ENCODE measurements at regions not wholly inside any gene's neighbourhood (a gene's known extent, or its start where the extent isn't known, plus 50 kb on each side); places are given as distances from the start of the nearest gene placed in this dataset.

DNA sequence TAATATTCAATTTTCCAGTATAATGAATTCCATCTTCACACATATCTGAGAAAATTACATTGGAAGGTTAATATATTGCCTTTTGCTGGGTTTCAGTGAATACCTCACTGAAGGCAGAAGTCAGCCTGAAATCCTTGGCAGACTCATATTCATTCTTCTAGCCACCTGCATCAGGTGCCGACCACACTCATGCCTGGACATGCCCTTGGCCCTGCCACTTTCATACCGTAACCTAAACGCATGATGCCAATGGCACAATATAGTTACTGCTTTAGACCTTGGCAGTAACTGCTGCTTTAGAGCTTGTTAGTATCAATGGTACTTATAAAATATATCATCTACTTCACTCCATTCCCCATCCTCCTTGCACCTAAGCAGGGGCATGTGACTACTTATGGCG is 817.6 kb upstream of the CDH8 start:
- no peak for TF ChIP-seq CTCF (IDR thresholded peaks at IDR 0.05; ENCODE audit: insufficient read depth, low read length, severe bottlenecking)
- H3K36me3 ChIP-seq (ENCODE audit: control insufficient read depth, insufficient read depth, low read length) = no peaks in the 10 kb centered on the region
- FAIRE-seq (no peak), DNase-seq (ENCODE audit: low read depth) (peak; percentile 46)
- H3K4me3 ChIP-seq (ENCODE audit: low read depth, low read length) = no peak overlapping the region
- H3K27me3 ChIP-seq (ENCODE audit: control insufficient read depth, insufficient read depth, low read length) = no peaks in the 10 kb centered on the region

GRCh38 chr16:62846399-62847057 is 810.3 kb upstream of the CDH8 start:
- FAIRE-seq (no peak), DNase-seq (ENCODE audit: low read depth) (no peak)
- TF ChIP-seq CTCF (IDR thresholded peaks at IDR 0.05; ENCODE audit: insufficient read depth, low read length, severe bottlenecking) = no peak
- Histone ChIP-seq H3K27me3 (ENCODE audit: control insufficient read depth, insufficient read depth, low read length) (no peaks in the 10 kb centered on the region), H3K36me3 (ENCODE audit: control insufficient read depth, insufficient read depth, low read length) (no peaks in the 10 kb centered on the region), H3K4me3 (ENCODE audit: low read depth, low read length) (no peak overlapping the region)

DNA sequence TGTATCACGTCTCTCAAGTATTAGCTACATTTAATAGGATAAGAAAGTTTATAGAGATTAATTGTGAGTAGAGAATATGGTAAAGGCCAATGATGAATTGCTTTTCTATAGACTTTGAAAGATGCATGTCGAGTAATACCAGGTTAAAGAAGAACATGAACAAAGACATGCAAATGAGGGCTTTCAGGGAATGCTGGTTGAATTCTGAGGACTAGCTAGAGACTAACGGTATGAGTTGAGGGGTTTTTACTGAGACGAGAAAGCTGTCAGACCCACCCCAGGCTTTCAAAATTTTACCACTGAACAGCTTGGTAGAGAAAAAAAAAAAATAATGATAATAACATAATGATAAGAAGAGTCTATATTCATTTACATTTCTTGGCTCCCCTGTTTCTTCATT is 796.0 kb upstream of the CDH8 start:
- TF ChIP-seq CTCF (IDR thresholded peaks at IDR 0.05; ENCODE audit: insufficient read depth, low read length, severe bottlenecking) = no peak
- Histone ChIP-seq H3K36me3 (ENCODE audit: control insufficient read depth, insufficient read depth, low read length) (no peaks in the 10 kb centered on the region), H3K27me3 (ENCODE audit: control insufficient read depth, insufficient read depth, low read length) (no peaks in the 10 kb centered on the region), H3K4me3 (ENCODE audit: low read depth, low read length) (no peak overlapping the region)
- FAIRE-seq = no peak
- DNase-seq (ENCODE audit: low read depth) = no peak

GRCh38 chr16:62831235-62831850 is 795.1 kb upstream of the CDH8 start:
- H3K36me3 ChIP-seq (ENCODE audit: control insufficient read depth, insufficient read depth, low read length) = no peaks in the 10 kb centered on the region
- no peak for TF ChIP-seq CTCF (IDR thresholded peaks at IDR 0.05; ENCODE audit: insufficient read depth, low read length, severe bottlenecking)
- H3K4me3 ChIP-seq (ENCODE audit: low read depth, low read length) = no peak overlapping the region
- DNase-seq (ENCODE audit: low read depth) (no peak), FAIRE-seq (no peak)
- H3K27me3 ChIP-seq (ENCODE audit: control insufficient read depth, insufficient read depth, low read length) = no peaks in the 10 kb centered on the region

DNA sequence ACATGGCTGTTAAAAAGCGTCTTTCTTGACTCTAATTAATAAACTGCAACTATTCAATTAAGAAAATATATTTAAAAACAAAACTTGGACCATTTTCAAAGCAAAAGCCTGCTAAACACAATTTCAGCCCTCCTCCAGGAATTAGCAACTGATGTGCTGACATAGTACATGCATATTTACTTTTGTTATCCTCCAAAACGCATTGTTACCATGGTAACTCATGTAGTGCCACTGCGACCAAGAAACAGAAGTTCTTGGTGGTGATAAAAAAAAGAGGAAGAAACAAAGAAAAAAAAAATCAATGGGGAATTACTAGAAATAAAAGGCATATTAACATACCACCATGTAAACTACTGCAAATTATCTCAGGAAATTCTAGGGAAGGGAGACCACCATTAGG is 793.4 kb upstream of the CDH8 start:
- no peak overlapping the region for H3K4me3 ChIP-seq (ENCODE audit: low read depth, low read length)
- FAIRE-seq (no peak), DNase-seq (ENCODE audit: low read depth) (no peak)
- no peak for TF ChIP-seq CTCF (IDR thresholded peaks at IDR 0.05; ENCODE audit: insufficient read depth, low read length, severe bottlenecking)
- no peaks in the 10 kb centered on the region for H3K36me3 ChIP-seq (ENCODE audit: control insufficient read depth, insufficient read depth, low read length)
- H3K27me3 ChIP-seq (ENCODE audit: control insufficient read depth, insufficient read depth, low read length) = no peaks in the 10 kb centered on the region

GRCh38 chr16:62829084-62829483 is 792.8 kb upstream of the CDH8 start:
- no peaks in the 10 kb centered on the region for H3K27me3 ChIP-seq (ENCODE audit: control insufficient read depth, insufficient read depth, low read length)
- DNase-seq (ENCODE audit: low read depth) (no peak), FAIRE-seq (no peak)
- no peak overlapping the region for H3K4me3 ChIP-seq (ENCODE audit: low read depth, low read length)
- no peaks in the 10 kb centered on the region for H3K36me3 ChIP-seq (ENCODE audit: control insufficient read depth, insufficient read depth, low read length)
- TF ChIP-seq CTCF (IDR thresholded peaks at IDR 0.05; ENCODE audit: insufficient read depth, low read length, severe bottlenecking) = no peak

Data from bronchial epithelial cell (primary cell).